WTC11 (cell line): ENCODE measurements at regions not wholly inside any gene's neighbourhood (a gene's known extent, or its start where the extent isn't known, plus 50 kb on each side); places are given as distances from the start of the nearest gene placed in this dataset.

ENCODE experiments used
- CTCF ChIP-seq: fragments of 200-600 bp; IDR thresholded peaks from 2 replicates; pipeline ENCODE4 v1.8.0; 2022; ENCODE audit warnings: antibody characterized with exemption
- ETV6 ChIP-seq: sonication (generic); formaldehyde crosslinking; IDR thresholded peaks from 2 replicates; pipeline ENCODE4 v1.8.1; 2022; ENCODE audit warnings: mild to moderate bottlenecking, missing genetic modification reagents
- IRF1 ChIP-seq: sonication (generic); formaldehyde crosslinking; IDR thresholded peaks from 2 replicates; pipeline ENCODE4 v1.8.0; 2023; ENCODE audit warnings: missing genetic modification reagents

- no peak for TF ChIP-seq IRF1 (CRISPR knock-in tag)
- no peak for TF ChIP-seq CTCF
- no peak for TF ChIP-seq ETV6 (CRISPR knock-in tag)
These were observed 421.2 kb upstream of the EYS start for GRCh38 chr6:66128243-66128642.
